ENCODE measurements at regions not wholly inside any gene's neighbourhood (a gene's known extent, or its start where the extent isn't known, plus 50 kb on each side); places are given as distances from the start of the nearest gene placed in this dataset.

DNA sequence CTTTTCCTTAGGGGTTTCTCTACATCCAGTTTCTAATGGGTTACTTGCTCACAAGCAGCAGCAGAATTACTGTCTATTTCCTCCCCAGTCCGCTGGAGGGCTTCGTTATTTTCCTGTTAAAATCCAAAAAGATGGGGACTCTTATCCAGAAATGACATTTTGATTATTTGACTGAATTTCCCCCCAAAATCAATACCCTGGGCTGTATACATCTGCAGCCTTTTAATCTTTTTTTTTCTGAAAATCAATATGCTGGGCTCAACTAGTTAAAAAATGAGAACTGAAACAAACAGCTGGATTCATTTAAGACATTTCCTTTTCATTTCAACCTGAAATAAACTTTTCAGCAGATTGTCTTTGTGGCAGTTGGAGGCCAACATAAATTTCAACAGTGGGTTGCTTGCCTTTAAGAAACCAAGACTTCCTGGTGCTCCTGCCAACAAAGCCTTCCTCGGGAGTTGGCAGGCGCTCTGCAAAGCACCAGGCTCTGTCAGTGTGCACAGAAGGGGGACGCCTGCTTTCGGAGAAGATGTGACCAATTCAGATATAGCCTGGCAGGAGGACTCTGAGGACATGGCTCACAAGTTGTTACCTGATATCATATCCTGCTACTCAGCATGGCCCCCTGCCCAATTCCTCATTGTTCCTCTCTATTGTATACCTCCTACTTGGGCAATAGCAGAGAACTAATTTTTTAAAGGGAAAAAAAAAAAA is 204.7 kb upstream of the ARG1 start:
- Mint-ChIP-seq H3K36me3 (ENCODE audit: insufficient read depth) (peaks cover 8% of the 10 kb centered on the region), H3K9me3 (no peaks in the 10 kb centered on the region), H3K4me3 (no peak overlapping the region), H3K27me3 (ENCODE audit: low read depth) (no peaks in the 10 kb centered on the region), H3K4me1 (ENCODE audit: low read depth) (peaks cover 21% of the 10 kb centered on the region)
- ATAC-seq (peak in 1 of 2 donors; percentile 28), DNase-seq (no peak)

DNA sequence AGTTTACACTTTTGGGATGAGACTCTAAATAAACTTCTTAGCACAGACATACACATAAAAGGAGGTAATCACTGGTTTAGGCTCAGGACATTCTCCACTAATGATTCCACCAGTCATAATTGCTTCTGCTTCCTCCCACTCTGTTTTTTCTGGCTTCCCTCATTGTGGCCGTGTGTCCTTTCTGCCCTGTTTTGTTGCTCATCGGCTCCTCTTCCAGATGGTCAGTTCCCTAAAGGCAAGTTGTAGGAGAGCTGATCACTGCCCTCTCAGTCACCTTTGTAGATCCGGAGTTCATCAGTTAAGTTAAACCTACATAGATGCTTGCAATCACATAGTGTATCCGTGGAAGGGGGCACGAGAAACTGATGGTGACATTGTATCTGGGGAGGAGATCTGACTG is 200.5 kb upstream of the ARG1 start:
- ATAC-seq: no peak
- peaks cover 4% of the 10 kb centered on the region for H3K36me3 Mint-ChIP-seq (ENCODE audit: insufficient read depth)

DNA sequence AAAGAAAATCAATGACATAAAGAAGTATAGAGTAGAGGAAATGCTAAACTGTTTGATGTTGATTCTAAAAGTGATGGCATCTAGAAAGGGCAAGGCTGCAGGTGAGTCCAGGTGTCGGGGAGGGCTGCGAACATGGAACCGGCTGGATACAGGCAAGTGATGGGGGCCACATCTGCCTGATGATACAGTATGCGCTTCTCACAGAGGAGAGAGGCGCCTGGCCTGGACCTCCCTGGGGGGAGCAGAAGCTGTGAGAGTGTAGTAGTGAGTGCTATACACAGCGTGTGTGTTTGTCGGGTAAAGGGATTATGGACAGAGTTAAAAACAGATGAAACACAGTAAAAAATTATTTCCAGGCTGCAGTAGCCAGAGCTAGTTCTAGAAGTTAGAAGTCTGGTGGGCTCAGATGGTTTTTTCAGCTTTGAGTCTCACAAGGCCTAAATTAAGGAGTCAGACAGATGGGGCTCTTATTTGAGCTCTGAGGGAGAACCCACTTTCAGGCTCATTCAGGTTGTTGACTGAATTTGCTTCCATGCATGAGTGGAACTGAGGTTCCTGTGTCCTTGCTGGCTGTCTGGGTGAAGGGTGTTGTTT is 195.8 kb upstream of the ARG1 start:
- H3K9me3 Mint-ChIP-seq: no peaks in the 10 kb centered on the region
- no peaks in the 10 kb centered on the region for H3K4me1 Mint-ChIP-seq (ENCODE audit: low read depth)
- H3K36me3 Mint-ChIP-seq (ENCODE audit: insufficient read depth): peaks cover 8% of the 10 kb centered on the region
- DNase-seq: no peak
- no peaks in the 10 kb centered on the region for H3K27me3 Mint-ChIP-seq (ENCODE audit: low read depth)
- no peak for ATAC-seq
- H3K4me3 Mint-ChIP-seq: no peak overlapping the region

More for the DNA sequence above, 200.5 kb upstream of the ARG1 start:
- no peak overlapping the region for H3K4me3 Mint-ChIP-seq
- no peaks in the 10 kb centered on the region for H3K27me3 Mint-ChIP-seq (ENCODE audit: low read depth)
- H3K9me3 Mint-ChIP-seq: no peaks in the 10 kb centered on the region
- peaks cover 5% of the 10 kb centered on the region for H3K4me1 Mint-ChIP-seq (ENCODE audit: low read depth)
- no peak for DNase-seq

- Mint-ChIP-seq H3K9me3 (no peaks in the 10 kb centered on the region), H3K36me3 (ENCODE audit: insufficient read depth) (peaks cover 10% of the 10 kb centered on the region), H3K4me1 (ENCODE audit: low read depth) (no peaks in the 10 kb centered on the region), H3K27me3 (ENCODE audit: low read depth) (no peaks in the 10 kb centered on the region), H3K4me3 (no peak overlapping the region)
- ATAC-seq (no peak), DNase-seq (no peak)
Measured at GRCh38 chr6:131378874-131379273, 194.2 kb upstream of the ARG1 start.

- ATAC-seq (no peak), DNase-seq (no peak)
- Mint-ChIP-seq H3K36me3 (ENCODE audit: insufficient read depth) (peaks cover 10% of the 10 kb centered on the region), H3K9me3 (no peaks in the 10 kb centered on the region), H3K27me3 (ENCODE audit: low read depth) (no peaks in the 10 kb centered on the region), H3K4me3 (no peak overlapping the region), H3K4me1 (ENCODE audit: low read depth) (no peaks in the 10 kb centered on the region)
Measured at GRCh38 chr6:131379948-131380347, 193.1 kb upstream of the ARG1 start.

GRCh38 chr6:131381052-131381708 is 191.8 kb upstream of the ARG1 start:
- Mint-ChIP-seq H3K4me3 (no peak overlapping the region), H3K36me3 (ENCODE audit: insufficient read depth) (peaks cover 13% of the 10 kb centered on the region), H3K9me3 (no peaks in the 10 kb centered on the region), H3K4me1 (ENCODE audit: low read depth) (no peaks in the 10 kb centered on the region), H3K27me3 (ENCODE audit: low read depth) (no peaks in the 10 kb centered on the region)
- ATAC-seq (no peak), DNase-seq (no peak)

DNA sequence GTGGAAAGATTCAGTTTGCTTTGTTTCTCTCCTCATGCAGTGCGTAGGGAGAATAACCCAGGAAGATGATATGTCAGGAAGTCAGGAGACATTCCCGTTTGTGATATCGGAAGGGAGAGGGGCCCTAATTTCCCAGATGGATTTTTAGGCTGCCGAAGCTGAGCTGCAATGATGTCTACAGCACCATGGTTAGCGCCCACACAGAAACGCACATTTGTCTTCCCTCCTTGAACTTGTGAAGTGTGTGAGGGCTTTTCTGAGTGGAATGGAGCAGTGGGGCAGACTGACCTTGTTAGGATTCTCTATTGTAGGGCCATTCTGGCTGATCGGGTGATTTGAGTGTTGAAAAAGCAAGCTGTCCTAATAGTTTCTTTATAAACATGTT is 191.3 kb upstream of the ARG1 start:
- ATAC-seq: no peak
- H3K9me3 Mint-ChIP-seq: no peaks in the 10 kb centered on the region
- no peak for DNase-seq
- no peak overlapping the region for H3K4me3 Mint-ChIP-seq
- no peaks in the 10 kb centered on the region for H3K27me3 Mint-ChIP-seq (ENCODE audit: low read depth)
- H3K4me1 Mint-ChIP-seq (ENCODE audit: low read depth): no peaks in the 10 kb centered on the region
- H3K36me3 Mint-ChIP-seq (ENCODE audit: insufficient read depth): peaks cover 13% of the 10 kb centered on the region

- no peaks in the 10 kb centered on the region for H3K4me1 Mint-ChIP-seq (ENCODE audit: low read depth)
- H3K36me3 Mint-ChIP-seq (ENCODE audit: insufficient read depth): peaks cover 12% of the 10 kb centered on the region
- DNase-seq (no peak), ATAC-seq (no peak)
- no peaks in the 10 kb centered on the region for H3K27me3 Mint-ChIP-seq (ENCODE audit: low read depth)
- no peaks in the 10 kb centered on the region for H3K9me3 Mint-ChIP-seq
- H3K4me3 Mint-ChIP-seq: no peak overlapping the region
Measured at GRCh38 chr6:131382631-131383030, 190.4 kb upstream of the ARG1 start.

DNA sequence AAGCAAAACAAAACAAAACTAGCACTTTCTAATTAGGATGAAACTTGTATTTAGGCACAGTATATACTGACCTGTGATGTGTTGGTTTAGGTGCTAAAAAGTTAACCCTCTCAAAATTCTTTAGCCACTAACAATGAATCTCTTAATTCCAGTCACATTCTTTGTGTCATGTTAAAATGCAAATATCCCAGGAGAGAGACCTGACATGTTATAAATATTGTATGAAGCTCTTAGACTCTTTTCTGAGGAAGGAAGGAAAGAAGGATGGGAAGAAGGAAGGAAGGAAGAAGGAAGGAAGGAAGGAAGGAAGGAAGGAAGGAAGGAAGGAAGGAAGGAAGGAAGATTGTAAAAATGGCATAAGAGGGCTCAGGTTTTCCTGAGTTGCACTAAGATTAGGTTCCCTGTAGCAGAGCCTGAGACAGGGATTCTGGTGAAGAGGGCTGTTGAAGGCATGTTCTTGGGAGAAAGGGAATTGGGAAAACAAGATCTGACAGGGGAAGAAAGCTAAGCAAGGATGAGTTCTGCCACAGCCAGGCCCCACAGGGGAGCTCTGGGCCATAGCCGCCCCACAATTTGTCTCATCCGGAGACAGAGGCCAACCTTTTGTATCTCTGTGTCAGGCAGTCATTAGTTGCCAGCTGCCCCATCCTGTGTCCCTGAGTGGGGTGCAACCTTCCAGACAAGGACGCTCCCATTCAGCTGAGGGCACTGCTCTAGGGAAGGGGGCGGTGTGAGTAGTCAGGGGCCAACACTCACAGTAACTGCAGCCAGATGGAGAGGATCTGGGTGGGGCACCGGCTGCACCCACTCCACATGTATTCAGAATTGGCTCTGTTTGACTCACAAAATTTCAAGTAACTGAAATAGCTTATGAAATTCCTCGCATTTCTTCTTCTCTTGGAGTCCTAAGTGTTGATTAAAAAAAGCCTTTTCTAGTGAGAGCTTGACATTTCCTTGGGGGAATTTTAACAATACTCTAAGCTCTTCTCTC is 189.3 kb upstream of the ARG1 start:
- Mint-ChIP-seq H3K36me3 (ENCODE audit: insufficient read depth) (peaks cover 13% of the 10 kb centered on the region), H3K9me3 (no peaks in the 10 kb centered on the region), H3K4me1 (ENCODE audit: low read depth) (peaks cover under 1% of the 10 kb centered on the region), H3K4me3 (no peak overlapping the region), H3K27me3 (ENCODE audit: low read depth) (no peaks in the 10 kb centered on the region)
- no peak for DNase-seq
- no peak for ATAC-seq

GRCh38 chr6:131387562-131388447 is 185.2 kb upstream of the ARG1 start:
- peaks cover 4% of the 10 kb centered on the region for H3K4me1 Mint-ChIP-seq (ENCODE audit: low read depth)
- H3K27me3 Mint-ChIP-seq (ENCODE audit: low read depth): no peaks in the 10 kb centered on the region
- H3K4me3 Mint-ChIP-seq: no peak overlapping the region
- H3K9me3 Mint-ChIP-seq: no peaks in the 10 kb centered on the region
- DNase-seq: no peak
- H3K36me3 Mint-ChIP-seq (ENCODE audit: insufficient read depth): peaks cover 16% of the 10 kb centered on the region
- ATAC-seq: no peak

DNA sequence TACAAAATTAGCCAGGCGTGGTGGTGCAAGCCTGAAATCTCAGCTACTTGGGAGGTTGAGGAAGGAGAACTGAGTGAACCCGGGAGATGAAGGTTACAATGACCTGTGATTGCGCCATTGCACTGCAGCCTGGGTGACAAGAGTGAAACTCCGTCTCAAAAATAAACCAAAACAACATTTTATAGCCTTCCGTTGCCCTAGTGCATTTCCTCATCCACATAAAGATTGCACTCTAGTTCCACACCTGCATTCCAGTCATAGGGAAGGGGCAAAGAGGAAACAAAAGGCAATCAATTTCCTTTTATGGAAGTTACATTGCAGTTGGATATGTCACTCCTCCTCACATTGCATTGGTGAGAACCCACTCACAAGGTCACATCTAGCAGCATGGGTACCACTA is 182.7 kb upstream of the ARG1 start:
- ATAC-seq (no peak), DNase-seq (no peak)
- peaks cover 6% of the 10 kb centered on the region for H3K4me1 Mint-ChIP-seq (ENCODE audit: low read depth)
- no peaks in the 10 kb centered on the region for H3K27me3 Mint-ChIP-seq (ENCODE audit: low read depth)
- peaks cover 10% of the 10 kb centered on the region for H3K9me3 Mint-ChIP-seq
- H3K36me3 Mint-ChIP-seq (ENCODE audit: insufficient read depth): peaks cover 19% of the 10 kb centered on the region
- H3K4me3 Mint-ChIP-seq: no peak overlapping the region

DNA sequence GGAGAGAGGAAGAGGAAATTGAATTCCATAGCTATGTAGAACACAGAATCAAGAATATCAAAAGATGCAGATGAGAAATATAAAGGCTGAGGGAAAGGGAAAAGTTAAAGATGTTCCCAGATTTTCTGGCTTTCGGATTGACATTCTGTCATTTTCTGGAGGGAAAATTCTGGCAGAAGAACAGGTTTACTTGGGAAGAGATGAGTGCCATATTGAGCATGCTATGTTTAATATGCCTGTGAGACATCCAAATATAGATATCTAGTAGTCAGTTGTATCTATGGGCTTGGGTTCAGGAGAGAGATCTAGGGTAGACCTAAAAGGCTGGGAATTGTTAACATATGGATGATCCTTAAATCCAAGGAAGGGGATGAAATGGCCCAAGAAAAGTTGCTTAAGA is 181.9 kb upstream of the ARG1 start:
- no peak overlapping the region for H3K4me3 Mint-ChIP-seq
- no peak for DNase-seq
- peaks cover 10% of the 10 kb centered on the region for H3K9me3 Mint-ChIP-seq
- peaks cover 18% of the 10 kb centered on the region for H3K36me3 Mint-ChIP-seq (ENCODE audit: insufficient read depth)
- H3K27me3 Mint-ChIP-seq (ENCODE audit: low read depth): no peaks in the 10 kb centered on the region
- peaks cover 6% of the 10 kb centered on the region for H3K4me1 Mint-ChIP-seq (ENCODE audit: low read depth)
- no peak for ATAC-seq

- Mint-ChIP-seq H3K36me3 (ENCODE audit: insufficient read depth) (peaks cover 22% of the 10 kb centered on the region), H3K9me3 (peaks cover 10% of the 10 kb centered on the region), H3K27me3 (ENCODE audit: low read depth) (no peaks in the 10 kb centered on the region), H3K4me1 (ENCODE audit: low read depth) (peaks cover 6% of the 10 kb centered on the region), H3K4me3 (no peak overlapping the region)
- no peak for ATAC-seq
- no peak for DNase-seq
Measured at GRCh38 chr6:131393433-131393832, 179.6 kb upstream of the ARG1 start.
